ENCODE measurements at regions not wholly inside any gene's neighbourhood (a gene's known extent, or its start where the extent isn't known, plus 50 kb on each side); places are given as distances from the start of the nearest gene placed in this dataset.
A peak's percentile ranks its signal among the peaks of the same experiment; 100 is the strongest.

- H3K4me3 ChIP-seq (ENCODE audit: low read depth, low read length): no peak overlapping the region
- H3K36me3 ChIP-seq (ENCODE audit: control insufficient read depth, insufficient read depth, low read length): no peaks in the 10 kb centered on the region
- no peaks in the 10 kb centered on the region for H3K9me3 ChIP-seq (ENCODE audit: control insufficient read depth, insufficient read depth, low read length)
- H3K27me3 ChIP-seq (ENCODE audit: control insufficient read depth, insufficient read depth, low read length): no peaks in the 10 kb centered on the region
- H3K4me1 ChIP-seq (ENCODE audit: control insufficient read depth, insufficient read depth, low read length): no peaks in the 10 kb centered on the region
- H3K9ac ChIP-seq (ENCODE audit: low read depth, low read length): no peak overlapping the region
Observed at GRCh38 chrX:39802354-39802753, 295.4 kb downstream of the BCOR start.

DNA sequence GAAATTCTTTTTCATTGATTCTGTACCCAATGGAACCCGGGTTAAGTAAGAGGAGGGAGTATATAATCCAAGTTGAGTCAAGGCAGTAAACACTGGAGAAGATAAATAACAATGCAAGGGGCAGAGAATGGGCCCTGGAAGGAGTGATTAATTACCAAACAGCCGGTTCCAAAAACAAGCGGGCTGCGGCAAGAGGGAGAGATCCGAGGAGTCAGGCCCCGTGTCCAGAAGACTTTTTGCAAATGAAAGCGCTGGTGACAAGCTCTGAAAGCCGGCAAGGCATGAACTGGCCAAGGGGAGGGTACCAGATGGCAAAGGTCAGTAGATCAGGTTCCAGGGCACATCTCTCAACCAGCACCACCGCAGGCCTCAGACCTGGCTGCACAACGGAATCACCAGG is 294.9 kb downstream of the BCOR start:
- no peaks in the 10 kb centered on the region for H3K36me3 ChIP-seq (ENCODE audit: control insufficient read depth, insufficient read depth, low read length)
- H3K9me3 ChIP-seq (ENCODE audit: control insufficient read depth, insufficient read depth, low read length): no peaks in the 10 kb centered on the region
- no peaks in the 10 kb centered on the region for H3K27me3 ChIP-seq (ENCODE audit: control insufficient read depth, insufficient read depth, low read length)
- no peak overlapping the region for H3K9ac ChIP-seq (ENCODE audit: low read depth, low read length)
- no peaks in the 10 kb centered on the region for H3K4me1 ChIP-seq (ENCODE audit: control insufficient read depth, insufficient read depth, low read length)
- no peak overlapping the region for H3K4me3 ChIP-seq (ENCODE audit: low read depth, low read length)

- Histone ChIP-seq H3K9me3 (ENCODE audit: control insufficient read depth, insufficient read depth, low read length) (no peaks in the 10 kb centered on the region), H3K4me1 (ENCODE audit: control insufficient read depth, insufficient read depth, low read length) (no peaks in the 10 kb centered on the region), H3K27me3 (ENCODE audit: control insufficient read depth, insufficient read depth, low read length) (no peaks in the 10 kb centered on the region), H3K4me3 (ENCODE audit: low read depth, low read length) (no peak overlapping the region), H3K9ac (ENCODE audit: low read depth, low read length) (no peak overlapping the region), H3K36me3 (ENCODE audit: control insufficient read depth, insufficient read depth, low read length) (no peaks in the 10 kb centered on the region)
Observed at GRCh38 chrX:39805022-39805421, 292.7 kb downstream of the BCOR start.

DNA sequence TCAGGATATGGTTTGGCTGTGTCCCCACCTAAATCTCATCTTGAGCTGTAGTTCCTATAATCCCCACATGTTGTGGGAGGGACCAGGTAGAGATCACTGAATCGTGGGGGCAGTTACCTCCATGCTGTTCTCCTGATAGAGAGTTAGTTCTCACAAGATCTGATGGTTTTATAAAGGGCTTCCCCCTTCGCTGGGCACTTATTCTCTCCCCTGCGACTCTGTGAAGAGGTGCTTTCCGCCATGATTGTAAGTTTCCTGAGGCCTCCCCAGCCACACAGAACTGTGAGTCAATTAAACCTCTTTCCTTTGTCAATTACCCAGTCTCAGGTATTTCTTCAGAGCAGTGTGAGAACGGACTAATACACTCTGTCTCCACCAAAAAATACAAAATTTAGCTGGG is 291.9 kb downstream of the BCOR start:
- Histone ChIP-seq H3K4me3 (ENCODE audit: low read depth, low read length) (no peak overlapping the region), H3K27me3 (ENCODE audit: control insufficient read depth, insufficient read depth, low read length) (no peaks in the 10 kb centered on the region), H3K36me3 (ENCODE audit: control insufficient read depth, insufficient read depth, low read length) (no peaks in the 10 kb centered on the region), H3K9ac (ENCODE audit: low read depth, low read length) (no peak overlapping the region), H3K9me3 (ENCODE audit: control insufficient read depth, insufficient read depth, low read length) (no peaks in the 10 kb centered on the region), H3K4me1 (ENCODE audit: control insufficient read depth, insufficient read depth, low read length) (no peaks in the 10 kb centered on the region)

GRCh38 chrX:39808471-39808917 is 289.3 kb downstream of the BCOR start:
- no peaks in the 10 kb centered on the region for H3K9me3 ChIP-seq (ENCODE audit: control insufficient read depth, insufficient read depth, low read length)
- H3K4me1 ChIP-seq (ENCODE audit: control insufficient read depth, insufficient read depth, low read length): no peaks in the 10 kb centered on the region
- H3K36me3 ChIP-seq (ENCODE audit: control insufficient read depth, insufficient read depth, low read length): no peaks in the 10 kb centered on the region
- H3K9ac ChIP-seq (ENCODE audit: low read depth, low read length): no peak overlapping the region
- H3K27me3 ChIP-seq (ENCODE audit: control insufficient read depth, insufficient read depth, low read length): no peaks in the 10 kb centered on the region
- no peak overlapping the region for H3K4me3 ChIP-seq (ENCODE audit: low read depth, low read length)

- no peaks in the 10 kb centered on the region for H3K36me3 ChIP-seq (ENCODE audit: control insufficient read depth, insufficient read depth, low read length)
- H3K27me3 ChIP-seq (ENCODE audit: control insufficient read depth, insufficient read depth, low read length): no peaks in the 10 kb centered on the region
- H3K4me3 ChIP-seq (ENCODE audit: low read depth, low read length): no peak overlapping the region
- H3K9ac ChIP-seq (ENCODE audit: low read depth, low read length): no peak overlapping the region
- no peaks in the 10 kb centered on the region for H3K9me3 ChIP-seq (ENCODE audit: control insufficient read depth, insufficient read depth, low read length)
- H3K4me1 ChIP-seq (ENCODE audit: control insufficient read depth, insufficient read depth, low read length): no peaks in the 10 kb centered on the region
Observed at GRCh38 chrX:39809331-39809730, 288.4 kb downstream of the BCOR start.

DNA sequence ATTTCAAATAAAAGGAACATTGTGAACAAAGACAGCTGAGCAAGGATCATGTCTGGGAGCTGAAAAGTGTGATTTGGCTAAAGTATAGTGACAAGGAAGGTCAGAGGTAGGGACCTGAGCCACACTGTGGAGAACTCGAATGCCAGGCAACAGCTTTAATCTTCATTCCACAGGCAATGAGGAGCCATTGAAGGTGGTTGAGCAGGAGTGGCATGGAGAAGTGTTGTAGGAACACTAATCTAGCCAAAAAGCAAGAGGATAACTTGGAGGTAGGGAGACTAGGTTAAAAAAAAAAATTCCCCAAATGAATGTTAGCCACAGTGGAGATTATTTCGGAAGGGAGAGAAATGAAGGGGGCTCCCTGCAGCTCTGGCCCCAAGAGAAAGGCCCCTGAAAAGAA is 286.9 kb downstream of the BCOR start:
- Histone ChIP-seq H3K9ac (ENCODE audit: low read depth, low read length) (no peak overlapping the region), H3K27me3 (ENCODE audit: control insufficient read depth, insufficient read depth, low read length) (no peaks in the 10 kb centered on the region), H3K4me3 (ENCODE audit: low read depth, low read length) (no peak overlapping the region), H3K4me1 (ENCODE audit: control insufficient read depth, insufficient read depth, low read length) (peaks cover 6% of the 10 kb centered on the region), H3K36me3 (ENCODE audit: control insufficient read depth, insufficient read depth, low read length) (no peaks in the 10 kb centered on the region), H3K9me3 (ENCODE audit: control insufficient read depth, insufficient read depth, low read length) (no peaks in the 10 kb centered on the region)

GRCh38 chrX:39811376-39811775 is 286.4 kb downstream of the BCOR start:
- Histone ChIP-seq H3K27me3 (ENCODE audit: control insufficient read depth, insufficient read depth, low read length) (no peaks in the 10 kb centered on the region), H3K9me3 (ENCODE audit: control insufficient read depth, insufficient read depth, low read length) (no peaks in the 10 kb centered on the region), H3K4me1 (ENCODE audit: control insufficient read depth, insufficient read depth, low read length) (peaks cover 11% of the 10 kb centered on the region), H3K4me3 (ENCODE audit: low read depth, low read length) (no peak overlapping the region), H3K36me3 (ENCODE audit: control insufficient read depth, insufficient read depth, low read length) (no peaks in the 10 kb centered on the region), H3K9ac (ENCODE audit: low read depth, low read length) (no peak overlapping the region)

DNA sequence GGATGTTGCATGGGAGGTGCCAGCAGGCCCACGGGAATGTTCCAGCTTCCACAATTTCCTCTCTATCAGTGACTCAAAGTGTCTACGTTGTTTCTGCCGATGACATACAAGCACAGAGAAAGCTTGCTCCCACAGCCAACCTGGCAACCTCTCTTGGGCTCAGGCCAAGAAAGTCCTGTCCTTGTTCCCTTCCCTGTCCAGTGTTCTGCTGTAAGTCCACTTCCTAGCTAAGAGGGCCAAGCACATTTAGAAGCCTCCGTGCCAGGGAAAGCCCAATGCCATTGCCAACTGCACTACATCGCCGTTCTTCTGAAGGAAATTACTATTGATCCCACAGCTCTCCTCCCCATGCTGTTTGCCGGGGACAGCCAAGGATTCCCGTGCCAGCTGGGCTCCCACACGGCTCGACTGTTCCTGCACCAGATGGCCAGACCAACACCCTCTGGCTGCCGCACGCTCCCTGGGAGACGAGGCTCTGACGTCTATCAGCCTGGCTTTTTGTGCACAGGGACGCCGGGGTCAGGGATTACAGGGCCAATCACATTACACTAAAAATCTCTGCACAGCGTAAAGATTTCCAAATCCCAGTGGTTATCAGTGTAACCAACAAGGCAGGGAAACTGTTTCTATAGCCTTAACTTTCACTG is 284.0 kb downstream of the BCOR start:
- no peak overlapping the region for H3K9ac ChIP-seq (ENCODE audit: low read depth, low read length)
- H3K4me3 ChIP-seq (ENCODE audit: low read depth, low read length): no peak overlapping the region
- H3K4me1 ChIP-seq (ENCODE audit: control insufficient read depth, insufficient read depth, low read length): peaks cover 25% of the 10 kb centered on the region
- no peaks in the 10 kb centered on the region for H3K9me3 ChIP-seq (ENCODE audit: control insufficient read depth, insufficient read depth, low read length)
- H3K27me3 ChIP-seq (ENCODE audit: control insufficient read depth, insufficient read depth, low read length): no peaks in the 10 kb centered on the region
- no peaks in the 10 kb centered on the region for H3K36me3 ChIP-seq (ENCODE audit: control insufficient read depth, insufficient read depth, low read length)

DNA sequence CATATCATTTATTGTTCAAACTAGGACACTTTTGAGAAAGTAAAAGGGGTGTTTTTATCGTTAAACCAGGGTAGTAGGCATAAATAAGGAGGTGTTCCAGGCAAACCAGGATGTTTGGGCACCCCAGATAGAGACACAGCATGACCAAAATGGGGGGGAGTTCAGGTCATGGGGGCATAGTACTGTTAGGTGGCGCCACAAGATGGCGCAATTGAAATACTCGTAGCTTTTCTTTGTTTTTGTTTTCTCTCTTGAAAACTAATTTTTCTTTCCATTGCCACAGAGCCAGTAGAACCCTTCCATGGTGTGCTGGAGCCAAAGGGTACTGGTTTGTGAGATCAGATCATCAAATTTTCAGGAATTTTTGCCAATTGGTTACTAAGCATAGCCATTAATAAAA is 283.4 kb downstream of the BCOR start:
- peaks cover 28% of the 10 kb centered on the region for H3K4me1 ChIP-seq (ENCODE audit: control insufficient read depth, insufficient read depth, low read length)
- H3K9me3 ChIP-seq (ENCODE audit: control insufficient read depth, insufficient read depth, low read length): no peaks in the 10 kb centered on the region
- no peak overlapping the region for H3K4me3 ChIP-seq (ENCODE audit: low read depth, low read length)
- no peak overlapping the region for H3K9ac ChIP-seq (ENCODE audit: low read depth, low read length)
- H3K36me3 ChIP-seq (ENCODE audit: control insufficient read depth, insufficient read depth, low read length): no peaks in the 10 kb centered on the region
- H3K27me3 ChIP-seq (ENCODE audit: control insufficient read depth, insufficient read depth, low read length): no peaks in the 10 kb centered on the region

GRCh38 chrX:39815631-39816030 is 282.1 kb downstream of the BCOR start:
- H3K9ac ChIP-seq (ENCODE audit: low read depth, low read length): no peak overlapping the region
- H3K4me3 ChIP-seq (ENCODE audit: low read depth, low read length): no peak overlapping the region
- no peaks in the 10 kb centered on the region for H3K9me3 ChIP-seq (ENCODE audit: control insufficient read depth, insufficient read depth, low read length)
- H3K36me3 ChIP-seq (ENCODE audit: control insufficient read depth, insufficient read depth, low read length): no peaks in the 10 kb centered on the region
- H3K27me3 ChIP-seq (ENCODE audit: control insufficient read depth, insufficient read depth, low read length): no peaks in the 10 kb centered on the region
- H3K4me1 ChIP-seq (ENCODE audit: control insufficient read depth, insufficient read depth, low read length): peaks cover 31% of the 10 kb centered on the region

DNA sequence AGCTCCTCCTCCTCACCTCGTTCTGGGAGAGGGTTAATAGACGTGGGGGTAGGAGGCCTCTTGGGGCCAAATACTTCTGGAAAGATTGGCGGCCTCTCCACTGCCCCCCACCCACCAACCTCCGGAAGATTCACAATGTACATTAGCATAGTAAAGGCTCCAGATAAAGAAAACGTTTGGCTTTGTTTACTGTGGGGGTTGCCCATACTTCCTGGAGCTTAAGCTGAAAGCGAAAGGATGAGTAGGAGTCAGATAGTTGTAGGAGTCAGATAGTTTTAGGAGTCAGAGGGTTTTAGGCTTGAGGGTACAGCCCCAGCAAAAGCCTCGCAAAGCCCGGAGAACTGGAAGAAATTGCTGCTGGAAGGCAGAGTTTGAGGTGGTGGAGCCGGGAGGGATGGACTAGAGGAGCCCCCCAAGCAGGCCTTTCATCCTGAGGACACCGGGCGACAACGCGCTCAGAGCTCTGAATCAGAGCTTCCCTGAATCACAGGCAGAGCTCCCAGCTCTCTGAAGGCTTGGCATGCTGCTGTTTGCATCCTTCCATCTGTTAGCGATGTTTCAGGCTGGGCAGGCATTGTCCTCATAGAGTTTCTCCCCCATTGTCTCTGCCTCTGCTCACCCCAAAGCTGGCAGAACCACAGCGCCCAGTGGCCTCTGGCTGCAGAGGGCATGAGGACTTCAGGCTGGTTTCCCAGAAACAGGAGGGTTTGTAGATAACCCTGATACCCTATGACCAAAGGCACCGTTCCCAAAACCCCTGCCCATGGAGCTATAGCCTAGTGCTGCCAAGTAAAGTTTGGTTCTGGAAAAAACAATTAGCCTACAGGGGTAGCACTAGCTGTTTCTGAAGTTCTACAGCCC is 280.7 kb downstream of the BCOR start:
- Histone ChIP-seq H3K9me3 (ENCODE audit: control insufficient read depth, insufficient read depth, low read length) (no peaks in the 10 kb centered on the region), H3K27me3 (ENCODE audit: control insufficient read depth, insufficient read depth, low read length) (no peaks in the 10 kb centered on the region), H3K4me1 (ENCODE audit: control insufficient read depth, insufficient read depth, low read length) (peaks cover 32% of the 10 kb centered on the region), H3K4me3 (ENCODE audit: low read depth, low read length) (peak overlapping the region; percentile 24), H3K36me3 (ENCODE audit: control insufficient read depth, insufficient read depth, low read length) (no peaks in the 10 kb centered on the region), H3K9ac (ENCODE audit: low read depth, low read length) (peak overlapping the region; percentile 75)
